Hematopoietic multipotent progenitor cell treated with erythropoietin and hydrocortisone succinate and interleukin-3 and kit ligand, for 15 days (in vitro differentiated cells): ENCODE measurements at regions not wholly inside any gene's neighbourhood (a gene's known extent, or its start where the extent isn't known, plus 50 kb on each side); places are given as distances from the start of the nearest gene placed in this dataset.
"Not testable (repeated sequence)": the region's sequence is repeated elsewhere in the genome, so short reads cannot be mapped to it uniquely, and the experiment has no call there.

Source experiments
- DNase-seq: peaks from one replicate; pipeline ENCODE4 v3.0.0-alpha.2; 2015; ENCODE audit warnings: low spot score

DNA sequence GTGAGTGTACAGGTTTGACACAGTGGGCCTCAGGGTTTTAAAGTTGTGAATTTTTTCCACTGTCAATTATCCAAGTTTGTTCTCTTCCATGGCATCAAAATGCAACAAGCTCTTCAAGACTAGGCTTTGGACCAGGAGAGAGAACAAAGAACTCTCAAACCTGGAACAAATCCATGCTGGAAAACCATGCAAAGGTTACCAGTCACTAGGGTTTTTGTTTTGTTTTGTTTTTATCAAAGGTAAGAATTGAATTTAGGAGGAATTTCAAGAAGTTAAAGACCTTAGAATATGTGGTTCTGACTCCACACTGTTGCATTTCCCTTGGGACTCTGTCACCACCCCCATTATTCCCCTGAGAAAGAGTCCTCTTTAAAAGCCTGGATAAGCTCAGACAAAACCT lies 191.1 kb upstream of the PIK3R1 start:
- no peak for DNase-seq

DNA sequence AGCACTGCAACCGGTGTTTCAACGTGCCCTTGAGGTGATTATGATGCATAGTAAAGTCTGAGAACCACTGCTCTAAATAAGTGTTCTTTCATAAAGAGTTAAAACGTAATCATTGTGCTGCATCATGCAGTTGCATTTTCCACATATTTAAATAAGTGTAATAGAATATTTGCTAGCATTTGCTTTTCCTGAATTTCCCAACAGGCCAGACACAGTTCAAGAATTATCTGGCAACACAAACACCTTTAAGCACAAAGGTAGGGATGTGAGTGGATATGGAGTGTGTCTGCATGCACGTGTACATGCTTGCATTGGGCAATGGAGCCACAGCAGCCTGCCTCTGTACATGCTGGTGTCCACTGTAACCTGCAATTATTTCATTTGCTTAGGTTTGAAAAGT lies 193.6 kb upstream of the PIK3R1 start:
- DNase-seq = no peak

DNA sequence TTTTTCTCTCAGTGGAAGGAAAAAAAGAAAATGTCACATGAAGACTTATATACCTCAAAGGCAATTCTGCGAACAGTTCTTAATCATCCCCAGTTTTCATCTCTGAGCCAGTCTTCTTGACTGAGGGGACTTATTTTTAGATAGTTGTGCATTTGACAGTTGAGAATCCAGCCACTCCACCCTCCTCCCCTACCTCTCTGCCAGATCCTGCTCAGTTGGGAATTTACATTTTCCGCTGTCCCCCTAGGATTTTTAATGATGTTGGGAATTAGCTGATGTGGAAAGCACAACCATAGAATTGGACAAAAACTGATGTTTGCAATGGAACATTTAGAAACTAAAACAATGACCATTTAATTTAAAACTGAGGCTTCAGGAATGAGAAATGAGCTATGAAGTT lies 194.3 kb upstream of the PIK3R1 start:
- no peak for DNase-seq

DNA sequence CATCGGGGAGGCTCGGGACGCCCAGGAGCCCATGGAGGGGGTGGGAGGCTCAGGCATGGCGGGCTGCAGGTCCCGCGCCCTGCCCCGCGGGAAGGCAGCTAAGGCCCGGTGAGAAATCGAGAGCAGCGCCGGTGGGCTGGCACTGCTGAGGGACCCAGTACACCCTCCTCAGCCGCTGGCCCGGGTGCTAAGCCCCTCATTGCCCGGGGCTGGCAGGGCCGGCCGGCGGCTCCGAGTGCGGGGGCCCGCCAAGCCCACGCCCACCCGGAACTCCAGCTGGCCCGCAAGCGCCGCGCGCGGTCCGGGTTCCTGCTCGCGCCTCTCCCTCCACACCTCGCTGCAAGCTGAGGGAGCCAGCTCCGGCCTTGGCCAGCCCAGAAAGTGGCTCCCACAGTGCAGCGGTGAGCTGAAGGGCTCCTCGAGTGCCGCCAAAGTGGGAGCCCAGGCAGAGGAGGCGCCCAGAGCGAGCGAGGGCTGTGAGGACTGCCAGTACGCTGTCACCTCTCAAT lies 195.0 kb upstream of the PIK3R1 start:
- DNase-seq = not testable (repeated sequence)

DNA sequence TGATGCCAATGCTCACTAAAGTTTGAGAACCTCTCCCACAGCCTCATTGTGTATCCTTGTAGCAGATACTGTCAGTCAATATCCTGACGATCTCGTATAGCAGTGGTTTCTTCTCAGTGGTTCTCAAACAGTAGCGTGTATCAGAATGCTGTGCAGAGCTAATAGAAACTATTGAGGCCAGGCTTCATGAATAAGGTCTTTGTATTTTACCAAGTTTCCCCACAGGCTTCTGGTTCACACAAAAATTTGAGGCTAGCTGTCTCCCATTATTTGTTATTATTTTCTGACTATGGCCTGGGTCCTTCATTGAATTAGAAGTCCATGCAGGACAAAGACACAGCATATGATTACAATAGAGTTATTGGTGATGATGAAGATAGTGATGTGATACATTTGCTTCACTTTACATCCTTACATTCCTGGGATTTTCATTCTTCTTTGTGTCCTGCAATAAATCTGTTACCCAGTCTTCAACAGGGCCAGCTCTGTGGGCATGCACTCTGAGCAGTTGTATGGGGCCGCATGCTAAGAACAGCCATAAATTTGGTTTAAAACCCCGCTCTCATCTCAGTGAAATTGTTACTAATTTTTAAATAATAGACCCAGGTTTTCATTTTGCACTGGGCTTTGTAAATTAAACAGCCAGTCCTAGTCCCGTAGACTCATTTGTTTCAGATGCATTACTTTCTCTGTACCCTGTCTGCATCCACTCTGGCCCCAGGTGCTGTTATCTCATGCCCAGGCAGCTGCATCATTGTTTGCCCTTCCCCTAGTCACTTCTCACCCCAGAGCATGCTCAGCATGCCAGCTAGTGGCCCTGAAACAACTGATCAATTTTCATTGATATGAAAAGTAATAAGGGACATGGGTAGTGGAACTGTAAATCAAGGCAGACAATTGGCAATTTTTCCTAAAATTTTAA lies 199.9 kb upstream of the PIK3R1 start:
- DNase-seq = no peak

DNA sequence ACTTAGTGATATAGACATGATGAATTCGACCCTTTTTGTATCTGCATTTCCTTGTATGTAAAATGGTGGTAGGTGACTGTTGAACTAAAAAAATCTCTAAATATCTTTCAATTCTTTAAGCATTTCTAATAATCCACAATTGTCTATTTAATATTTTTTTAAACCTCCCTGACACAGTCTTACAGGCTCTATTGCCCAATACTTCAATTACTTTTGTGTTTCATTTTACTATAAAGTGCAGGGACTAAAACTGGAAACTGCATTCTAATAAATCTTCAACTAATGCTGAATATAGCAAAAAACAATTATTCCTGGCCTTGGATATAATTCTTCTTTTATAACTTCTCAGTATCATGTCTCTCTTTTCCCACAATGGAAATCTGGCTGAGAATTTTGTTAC lies 202.7 kb upstream of the PIK3R1 start:
- no peak for DNase-seq

DNA sequence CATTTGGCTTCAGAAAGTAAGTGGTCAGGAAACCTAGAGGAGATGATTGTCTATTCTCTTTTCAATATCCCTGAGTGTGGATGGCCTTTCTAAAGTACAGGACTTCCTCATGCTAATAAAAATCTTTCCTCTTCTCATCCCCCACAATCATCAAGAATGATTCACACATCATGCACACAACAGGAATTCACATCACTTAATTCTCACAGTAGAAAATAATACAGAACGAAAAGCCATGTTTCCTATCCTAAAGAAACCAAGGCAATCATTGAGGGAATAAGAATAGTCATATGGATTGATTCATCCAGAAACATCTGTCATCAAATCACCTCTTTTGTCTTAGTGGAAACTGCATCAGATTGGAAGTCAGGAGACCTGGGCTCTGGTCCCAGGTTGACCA lies 203.1 kb upstream of the PIK3R1 start:
- DNase-seq = no peak

DNA sequence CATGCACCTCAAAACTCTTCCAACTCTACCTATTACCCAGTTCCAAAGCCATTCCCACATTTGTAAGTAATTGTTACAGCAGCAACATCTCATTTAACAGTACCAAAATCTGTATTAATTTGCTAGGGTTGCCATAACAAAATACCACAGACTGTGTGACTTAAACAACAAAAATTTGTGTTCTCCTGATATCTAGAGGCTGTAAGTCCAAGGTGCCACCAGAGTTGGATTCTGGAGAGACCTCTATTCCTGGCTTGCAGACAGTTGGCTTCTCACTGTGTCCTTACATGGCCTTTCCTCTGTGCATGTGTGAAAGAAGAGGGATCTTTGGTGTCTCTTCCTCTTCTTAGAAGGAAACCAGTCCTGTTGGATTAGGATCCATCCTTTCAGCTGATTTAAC lies 203.8 kb upstream of the PIK3R1 start:
- no peak for DNase-seq

DNA sequence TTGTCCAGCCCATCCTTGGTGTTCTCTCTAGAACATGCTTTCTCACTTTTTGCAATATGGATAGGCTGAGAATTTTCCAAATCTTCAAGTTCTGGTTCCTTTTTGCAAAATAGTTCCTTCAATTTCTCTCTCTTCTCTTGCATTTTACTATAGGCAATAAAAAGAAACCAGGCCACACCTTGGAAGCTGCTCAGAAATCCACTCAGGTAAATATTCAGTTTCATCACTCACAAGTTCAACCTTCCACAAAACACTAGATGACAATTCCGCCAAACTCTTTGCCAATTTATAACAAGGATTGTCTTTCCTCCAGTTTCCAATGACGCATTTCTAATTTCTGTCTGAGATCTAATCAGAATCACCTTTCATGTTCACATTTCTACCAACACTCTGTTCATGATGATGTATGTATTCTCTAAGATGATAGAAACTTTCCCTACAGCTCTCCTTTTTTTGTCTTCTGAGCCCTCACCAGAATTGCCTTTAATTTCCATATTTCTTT lies 204.2 kb upstream of the PIK3R1 start:
- no peak for DNase-seq

DNA sequence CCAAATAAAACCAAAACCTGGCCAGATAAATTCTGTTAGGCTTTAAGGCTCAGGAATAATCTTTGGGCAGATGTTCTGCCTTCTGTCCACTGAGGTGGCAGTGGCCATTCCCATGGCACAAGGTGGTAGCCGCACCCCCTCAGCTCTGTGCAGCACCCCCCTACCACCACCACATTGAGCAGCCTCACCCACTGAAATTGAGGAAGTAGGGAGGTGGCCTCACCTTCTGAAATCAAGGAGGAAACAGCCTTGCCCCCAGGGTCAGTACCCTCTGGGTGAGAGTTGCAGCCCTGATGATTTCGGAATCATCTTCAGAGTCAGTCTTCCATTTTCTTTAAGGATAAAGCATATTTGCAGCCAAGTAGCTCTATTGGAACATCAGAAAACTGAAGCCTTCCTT lies 204.8 kb upstream of the PIK3R1 start:
- no peak for DNase-seq

DNA sequence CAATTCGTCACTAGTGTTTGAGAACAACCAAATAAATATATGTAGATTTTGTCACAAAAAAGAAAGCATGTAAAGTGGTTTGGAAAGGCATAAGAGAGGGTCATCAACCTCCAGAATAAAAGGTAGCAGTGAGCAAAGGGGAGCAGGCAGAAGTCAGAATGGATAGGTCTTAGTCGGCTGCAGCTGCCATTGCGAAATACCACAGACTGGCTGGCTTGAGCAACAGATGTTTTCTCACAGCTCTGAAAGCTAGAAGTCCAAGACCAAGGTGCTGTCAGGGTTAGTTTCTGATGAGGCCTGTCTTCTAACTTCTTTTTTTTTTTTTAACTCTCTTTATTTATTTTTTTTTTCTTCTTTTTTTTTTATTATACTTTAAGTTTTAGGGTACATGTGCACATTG lies 208.1 kb upstream of the PIK3R1 start:
- DNase-seq = no peak

DNA sequence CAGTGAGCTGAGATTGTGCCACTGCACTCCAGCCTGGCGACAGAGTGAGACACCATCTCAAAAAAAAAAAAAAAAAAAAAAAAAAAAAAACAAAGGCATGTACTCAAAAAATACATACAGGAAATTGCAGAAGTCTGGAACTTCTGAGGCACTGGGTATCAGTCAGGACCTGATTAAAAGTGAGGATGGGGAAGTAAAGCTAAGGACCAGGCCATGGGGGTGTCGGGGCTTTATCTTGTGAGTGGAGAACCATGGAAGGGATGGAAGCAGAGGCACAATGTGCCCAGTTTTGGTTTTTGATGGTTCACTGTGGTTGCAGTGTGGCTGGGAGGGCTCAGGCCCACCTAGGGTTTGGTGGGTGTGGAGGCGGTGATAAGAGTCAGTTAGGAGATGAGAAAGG lies 212.7 kb upstream of the PIK3R1 start:
- no peak for DNase-seq

DNA sequence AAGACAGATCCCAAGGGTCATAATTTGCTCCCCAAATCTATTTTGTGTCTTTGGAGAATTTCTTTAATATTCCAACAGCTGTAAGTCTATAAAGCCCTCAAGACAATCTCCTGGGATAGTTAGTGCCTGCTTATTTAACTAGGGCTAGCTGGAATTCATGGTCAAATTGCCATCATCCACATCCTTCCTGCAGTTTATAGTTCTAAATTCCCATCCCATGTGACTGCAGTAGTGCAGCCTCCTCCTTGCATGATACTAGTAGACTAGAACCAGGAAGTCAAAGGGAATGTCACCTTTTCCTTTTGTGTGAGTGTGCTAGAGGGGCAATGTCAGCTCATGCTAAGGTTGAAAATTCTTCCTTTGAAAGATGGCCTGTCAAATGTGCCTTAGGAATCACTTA lies 214.8 kb upstream of the PIK3R1 start:
- DNase-seq = no peak

DNA sequence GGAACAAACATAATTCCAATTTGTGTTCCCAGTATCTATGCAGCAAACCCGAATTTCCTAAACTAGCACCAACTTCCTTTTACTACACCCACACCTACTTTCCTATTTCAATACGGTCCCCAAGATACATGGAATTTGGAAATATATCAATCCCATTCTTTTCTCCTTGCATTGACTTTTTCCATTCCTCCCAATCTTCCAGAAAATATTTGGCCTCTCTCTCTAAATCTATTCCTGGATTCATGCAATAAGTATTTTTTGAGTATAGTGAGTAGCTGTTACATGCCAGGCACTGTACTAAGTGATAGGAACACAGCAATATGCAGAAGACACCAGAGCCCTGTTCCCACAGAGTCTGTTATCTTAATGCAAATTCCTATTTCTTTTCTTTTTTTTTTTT lies 216.2 kb upstream of the PIK3R1 start:
- no peak for DNase-seq

DNA sequence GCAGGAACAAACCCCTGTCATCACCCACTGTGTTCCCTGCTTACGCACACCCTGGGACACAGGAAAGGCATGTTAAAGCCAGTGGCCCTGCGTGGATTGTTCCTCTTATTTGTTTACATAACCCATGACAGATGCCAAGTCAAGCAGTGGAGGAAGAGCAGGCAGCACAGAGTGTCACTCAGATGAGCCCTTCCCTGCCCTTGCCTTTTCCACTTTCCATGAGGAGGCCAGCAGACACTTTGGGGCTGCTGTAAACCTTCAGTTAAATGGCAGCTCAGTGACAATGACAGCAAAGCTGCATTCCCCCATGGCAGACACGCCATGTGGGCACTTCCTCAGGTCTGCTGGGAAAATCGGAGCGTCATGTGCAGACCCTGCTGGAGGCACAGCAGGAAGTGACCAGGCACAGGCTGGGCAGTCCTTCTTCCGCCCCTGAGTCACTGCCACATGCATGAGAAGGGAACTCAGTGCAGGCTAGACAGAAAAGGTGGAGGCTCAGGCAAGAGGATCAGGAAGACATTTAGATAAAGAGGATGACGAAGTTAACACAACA lies 216.8 kb upstream of the PIK3R1 start:
- DNase-seq = no peak

DNA sequence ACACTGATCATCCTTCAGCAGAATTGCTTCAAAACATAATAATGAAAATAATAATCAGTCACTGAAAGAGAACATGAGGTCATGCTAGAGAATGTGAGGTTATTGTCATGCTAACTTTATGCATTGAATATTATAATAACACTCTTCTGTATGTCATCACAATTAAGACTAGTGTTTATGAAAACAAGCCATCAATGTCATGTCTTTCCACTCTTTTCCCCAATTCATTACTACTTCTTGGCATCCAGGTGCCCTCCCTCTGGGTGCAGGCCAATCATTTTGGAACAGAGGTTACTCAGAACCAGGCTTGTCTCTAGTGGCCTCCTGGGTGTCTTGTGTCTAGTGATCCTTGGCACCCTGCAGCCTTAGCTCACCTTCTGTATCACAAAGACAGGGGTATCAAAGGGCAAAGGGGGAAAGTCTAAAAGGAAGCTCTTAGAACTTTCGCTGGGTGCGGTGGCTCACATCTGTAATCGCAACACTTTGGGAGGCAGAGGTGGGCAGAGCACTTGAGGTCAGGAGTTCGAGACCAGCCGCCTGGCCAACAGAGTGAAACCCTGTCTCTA lies 217.6 kb upstream of the PIK3R1 start:
- no peak for DNase-seq

DNA sequence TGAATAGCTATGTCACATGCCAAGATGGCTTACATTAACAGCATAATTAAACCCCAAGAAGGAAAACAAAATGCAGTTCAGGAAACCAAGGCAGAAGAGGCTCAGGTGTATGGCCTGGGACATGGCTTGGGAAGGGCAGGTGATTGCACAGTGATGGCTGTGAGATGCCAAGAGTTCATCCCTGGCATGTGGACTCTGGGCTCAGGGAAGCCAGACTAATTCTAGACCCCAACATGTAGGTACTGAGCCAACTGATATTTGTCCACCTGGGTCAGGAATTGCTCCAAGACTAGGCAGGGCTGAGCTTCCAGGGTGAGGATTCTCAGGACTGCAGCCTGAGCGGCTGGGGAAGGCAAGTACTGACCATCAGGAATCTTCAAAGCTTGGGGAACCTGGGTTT lies 218.4 kb upstream of the PIK3R1 start:
- DNase-seq = no peak

DNA sequence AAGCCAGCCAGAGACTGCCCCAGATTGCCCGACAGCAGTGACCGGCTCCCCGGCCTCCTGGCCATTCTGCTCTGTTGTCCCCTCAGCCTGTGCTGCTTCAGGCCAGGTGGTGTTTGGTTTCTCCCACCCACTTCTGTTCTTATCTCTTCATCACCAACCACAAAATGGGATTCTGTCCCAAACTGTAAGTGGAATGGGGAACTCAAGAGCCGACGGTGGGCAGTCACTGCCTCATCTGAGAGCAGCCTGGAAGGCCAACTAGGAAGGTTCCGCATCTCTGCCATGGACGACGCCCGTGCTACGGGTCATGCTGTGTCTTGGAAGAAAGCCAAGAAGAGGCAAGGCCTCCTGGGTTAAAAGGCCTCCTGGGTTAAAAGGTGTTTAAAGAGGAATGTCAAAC lies 219.0 kb upstream of the PIK3R1 start:
- DNase-seq = no peak

DNA sequence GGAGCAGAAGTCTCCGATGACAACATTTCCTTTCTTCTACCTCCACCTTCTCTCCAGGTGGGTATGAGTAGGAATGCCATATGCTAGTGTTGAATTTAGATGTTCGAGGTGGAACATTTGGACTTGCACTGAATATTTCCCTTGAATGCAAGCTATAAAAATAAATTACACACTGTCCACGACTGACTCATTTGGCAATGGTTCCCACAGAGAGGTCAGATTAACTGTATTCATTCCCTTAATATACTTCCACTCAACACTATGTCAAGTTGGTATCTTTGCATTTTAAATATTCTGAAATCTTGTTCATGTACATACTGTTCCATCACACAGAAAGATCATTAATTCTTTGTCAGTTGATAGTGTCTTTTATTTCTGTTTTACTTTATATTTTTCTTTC lies 222.6 kb upstream of the PIK3R1 start:
- DNase-seq = no peak

DNA sequence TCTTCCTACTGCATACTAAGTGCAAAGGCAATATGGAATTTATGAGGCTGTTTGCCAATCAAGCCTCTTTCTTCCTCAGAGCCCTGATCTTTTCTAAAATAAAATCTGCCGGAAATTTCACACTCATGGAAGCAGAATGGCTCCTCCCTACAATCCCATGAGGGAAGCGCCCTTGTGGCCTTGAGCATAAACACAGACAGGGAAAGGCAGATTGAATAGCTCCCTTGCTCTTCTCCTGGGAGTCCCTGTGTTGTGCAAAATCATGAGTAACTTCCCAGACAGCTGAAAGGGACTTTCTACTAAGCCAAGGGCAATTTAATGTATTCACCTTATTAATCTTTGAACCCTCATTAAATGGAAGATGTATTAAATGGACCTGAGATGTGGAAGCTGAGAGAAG lies 226.1 kb upstream of the PIK3R1 start:
- no peak for DNase-seq

DNA sequence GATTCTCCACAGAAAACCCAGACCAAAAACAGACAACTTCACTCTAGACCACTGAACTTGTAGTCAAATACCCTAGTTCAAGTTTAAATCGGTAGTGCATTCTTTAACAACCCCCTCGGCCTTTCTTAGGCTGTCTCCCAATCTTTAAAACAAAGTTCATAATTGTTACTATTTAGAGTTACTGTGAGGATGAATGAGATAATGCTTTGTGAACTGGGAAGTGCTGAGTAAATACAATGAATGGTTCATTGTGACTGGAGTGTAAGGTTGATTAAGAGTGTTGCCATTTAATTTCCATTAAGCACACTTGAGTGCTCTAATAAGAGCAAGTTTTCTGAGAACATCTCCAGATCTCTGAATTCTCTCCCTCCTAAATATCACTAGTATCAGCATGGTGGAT lies 228.8 kb upstream of the PIK3R1 start:
- no peak for DNase-seq

DNA sequence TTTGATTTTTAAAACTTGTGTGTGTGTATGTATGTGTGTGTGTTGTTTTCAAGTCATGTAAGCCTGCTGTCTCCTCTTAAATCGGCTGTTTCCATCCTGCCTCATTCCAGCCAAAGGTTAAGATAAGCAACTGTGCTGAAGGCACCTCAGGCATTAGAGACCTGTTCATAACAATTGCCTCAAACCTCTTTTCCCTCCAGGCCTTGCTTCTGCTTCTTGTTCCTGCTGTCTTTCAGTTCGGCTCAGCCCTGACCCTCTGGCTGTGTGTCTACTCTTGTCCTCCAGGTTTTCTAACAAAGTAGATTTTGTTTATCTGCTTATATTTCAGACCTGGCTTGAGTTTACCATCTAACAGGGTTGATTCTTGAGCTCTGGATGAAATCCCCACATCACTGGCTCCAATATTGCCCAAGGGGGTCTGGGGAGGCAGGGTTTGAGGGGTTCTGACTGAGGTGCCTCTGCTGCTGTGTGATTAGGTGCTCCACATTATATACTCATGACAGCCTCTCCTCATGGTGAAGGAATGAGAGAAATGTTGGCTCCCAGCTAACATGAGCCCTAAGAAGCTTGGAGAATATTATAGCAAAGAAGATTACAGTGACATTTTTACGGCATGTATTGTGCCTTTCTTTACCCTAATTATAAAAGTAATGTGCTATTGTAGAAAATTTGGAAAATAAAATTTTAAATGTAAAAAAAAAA lies 229.7 kb upstream of the PIK3R1 start:
- DNase-seq = no peak

DNA sequence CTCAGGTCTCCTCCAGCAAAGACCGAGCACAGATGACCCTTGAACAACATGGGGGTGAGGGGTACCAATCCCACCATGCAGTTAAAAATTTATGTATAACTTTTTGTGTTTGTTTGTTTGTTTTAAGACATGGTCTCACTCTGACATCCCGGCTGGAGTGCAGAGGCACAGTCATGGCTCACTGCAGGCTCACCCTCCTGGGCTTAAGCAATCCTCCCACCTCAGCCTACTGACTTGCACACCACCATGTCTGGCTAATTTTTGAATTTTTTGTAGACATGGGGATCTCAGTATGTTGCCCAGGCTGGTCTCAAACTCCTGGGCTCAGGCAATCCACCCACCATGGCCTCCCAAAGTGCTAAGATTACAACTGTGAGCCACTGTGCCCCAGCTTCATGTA lies 231.0 kb upstream of the PIK3R1 start:
- DNase-seq = no peak
